GM18861 (cell line): ENCODE measurements at regions not wholly inside any gene's neighbourhood (a gene's known extent, or its start where the extent isn't known, plus 50 kb on each side); places are given as distances from the start of the nearest gene placed in this dataset.

ENCODE experiments used
- ATAC-seq: cut with Tn5 transposase; IDR thresholded peaks from one replicate; pipeline ENCODE4 v1.9.1; 2021; ENCODE audit not compliant: unreplicated experiment

GRCh38 chr12:84807249-84807648 is 105.3 kb downstream of the SLC6A15 start:
- no peak for ATAC-seq

DNA sequence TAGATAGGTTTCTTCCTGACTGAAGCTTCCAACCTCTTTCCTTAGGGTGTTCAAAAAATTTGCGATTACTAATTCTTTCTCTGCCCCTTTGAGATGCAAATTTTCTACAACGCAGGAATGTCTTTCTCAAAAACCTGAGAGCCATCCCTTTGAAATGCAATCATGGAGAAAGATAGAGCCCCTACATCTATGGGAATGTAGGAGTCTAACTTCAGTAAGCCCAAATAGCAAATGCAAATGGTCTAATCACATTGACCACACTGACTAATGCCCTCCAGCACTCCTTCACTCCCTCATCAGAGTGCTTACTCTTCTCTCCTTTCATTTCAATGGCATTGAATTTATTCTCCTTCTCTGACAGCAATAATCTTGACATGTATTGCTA is 107.1 kb downstream of the SLC6A15 start:
- no peak for ATAC-seq

DNA sequence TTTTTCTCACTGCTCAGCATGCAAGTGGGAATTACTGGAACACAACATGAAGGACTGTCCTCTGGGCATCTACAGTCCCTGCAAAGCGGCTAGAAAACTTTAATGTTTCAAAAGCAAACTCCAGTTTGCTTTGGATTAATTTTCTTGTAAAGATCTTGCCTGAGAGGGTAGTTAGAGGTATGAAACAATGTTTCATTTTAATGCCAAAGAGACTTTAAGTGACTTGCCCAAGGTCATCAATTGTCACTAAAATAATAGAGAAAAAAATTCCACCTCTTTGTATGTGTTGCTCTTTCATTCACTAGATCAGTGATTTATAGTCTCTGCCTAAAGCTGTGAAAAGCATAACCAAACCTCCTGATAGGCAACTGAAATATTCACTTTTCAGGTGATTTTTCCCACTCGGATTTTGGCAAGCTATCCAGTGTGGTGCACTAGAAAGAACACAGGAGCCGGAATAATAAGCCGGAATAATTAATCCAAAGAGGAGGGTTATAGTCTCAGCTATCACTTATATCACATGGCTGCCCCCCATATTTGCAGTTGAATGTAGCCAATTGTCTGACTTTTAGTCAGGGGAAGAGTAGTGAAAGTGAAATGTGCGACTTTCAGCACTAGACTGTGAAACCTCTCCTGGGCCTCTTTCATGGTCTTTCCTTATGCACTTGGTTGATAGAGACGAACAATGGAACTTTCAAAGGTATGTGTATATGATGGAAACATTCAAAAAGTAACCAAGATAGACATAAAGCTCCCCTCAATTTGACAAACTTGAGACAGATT is 107.7 kb downstream of the SLC6A15 start:
- no peak for ATAC-seq

DNA sequence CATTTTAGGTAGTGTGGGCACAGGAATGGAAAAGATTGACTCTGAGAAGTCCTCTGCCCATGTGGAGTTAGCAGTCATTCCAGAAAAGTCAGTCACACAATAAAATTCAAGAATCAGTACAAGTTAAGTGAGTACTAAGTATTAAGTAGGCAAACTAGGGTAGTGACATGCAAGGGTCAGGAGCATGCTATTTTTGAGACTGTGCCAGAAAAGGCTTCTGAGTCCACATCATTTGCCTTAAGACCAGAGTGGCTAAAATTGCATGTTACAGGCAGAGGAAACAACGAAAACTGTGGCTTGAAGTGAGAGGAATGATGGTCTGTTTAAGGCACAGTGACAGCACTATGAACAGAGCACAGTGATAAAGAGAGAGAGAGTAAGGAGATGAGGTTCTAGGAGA is 108.9 kb downstream of the SLC6A15 start:
- no peak for ATAC-seq

- ATAC-seq, result no peak
Observed at GRCh38 chr12:84802161-84802560, 110.4 kb downstream of the SLC6A15 start.

GRCh38 chr12:84793558-84794367 is 118.8 kb downstream of the SLC6A15 start:
- no peak for ATAC-seq

DNA sequence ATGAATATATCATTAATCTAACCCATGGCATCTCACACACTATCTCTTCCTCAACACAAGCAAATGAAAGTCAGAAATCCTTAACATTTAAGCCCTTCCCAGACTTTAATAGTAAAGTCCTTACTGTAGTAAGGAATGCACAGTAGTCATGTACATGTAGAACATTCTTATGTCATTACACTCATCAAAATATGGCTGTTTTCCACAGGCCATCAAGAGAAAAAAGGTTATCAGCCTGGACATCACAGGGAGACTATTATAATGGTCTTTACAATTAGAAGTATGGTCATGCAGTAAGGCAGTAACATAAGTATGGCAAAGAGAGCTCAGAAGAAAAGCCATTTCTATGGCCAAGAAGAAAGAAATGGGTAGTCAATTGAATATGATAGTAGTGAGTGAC is 121.2 kb downstream of the SLC6A15 start:
- ATAC-seq, result no peak

DNA sequence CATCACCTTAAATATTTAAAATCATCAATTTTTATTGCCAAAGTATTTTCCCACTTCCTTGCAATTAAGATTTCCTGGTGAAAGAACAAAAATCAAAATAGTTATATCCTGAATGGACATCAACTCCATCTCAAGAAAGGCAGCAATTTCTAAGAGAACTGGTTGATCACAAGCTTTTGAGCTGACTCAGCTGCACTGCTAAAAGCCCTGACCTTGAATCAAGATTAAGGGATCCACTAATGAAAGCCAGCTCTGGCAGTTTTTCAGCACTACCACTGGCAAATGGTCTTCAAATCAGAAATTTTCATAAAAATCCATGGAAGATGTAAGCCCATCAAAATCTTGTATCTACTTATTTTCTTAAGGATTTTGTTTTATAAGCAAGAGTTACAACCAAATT is 123.4 kb downstream of the SLC6A15 start:
- ATAC-seq, result no peak

DNA sequence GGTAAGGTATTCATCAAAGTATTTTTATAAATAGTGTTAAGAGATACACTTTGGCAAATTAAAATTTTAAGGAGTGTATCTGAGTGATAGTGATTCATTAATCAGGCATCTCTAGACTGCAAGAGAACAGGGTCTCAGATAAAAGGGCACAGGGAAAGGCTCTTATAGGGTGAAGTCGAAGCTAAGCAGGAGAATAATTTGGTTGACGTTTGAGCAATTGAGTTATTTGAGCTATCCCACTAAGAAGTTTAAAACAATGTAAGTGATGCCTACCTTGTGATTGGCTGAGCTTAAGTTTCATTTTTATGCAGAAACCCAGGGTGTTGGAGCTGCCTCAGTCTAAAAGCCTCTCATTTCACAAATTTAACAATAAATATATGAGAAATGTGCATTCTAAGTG is 125.3 kb downstream of the SLC6A15 start:
- no peak for ATAC-seq

DNA sequence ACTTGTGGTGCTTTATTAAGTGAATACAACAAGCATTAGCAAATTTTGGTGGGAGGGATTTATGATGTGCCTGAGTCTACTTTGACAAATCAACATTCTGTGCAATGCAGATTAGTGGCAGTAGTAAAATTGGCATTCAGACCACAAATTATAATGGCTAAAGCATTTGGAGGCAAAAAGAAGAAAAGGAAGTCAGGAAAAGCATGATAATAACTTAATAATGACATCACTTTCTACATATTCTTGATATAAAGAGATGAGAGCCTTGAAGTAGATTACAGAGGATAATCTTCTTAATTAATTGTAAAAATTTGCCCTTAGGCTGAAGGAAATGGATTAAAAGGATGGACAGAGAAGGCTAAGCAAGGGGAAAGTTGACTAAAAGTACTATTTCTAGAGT is 126.0 kb downstream of the SLC6A15 start:
- no peak for ATAC-seq

DNA sequence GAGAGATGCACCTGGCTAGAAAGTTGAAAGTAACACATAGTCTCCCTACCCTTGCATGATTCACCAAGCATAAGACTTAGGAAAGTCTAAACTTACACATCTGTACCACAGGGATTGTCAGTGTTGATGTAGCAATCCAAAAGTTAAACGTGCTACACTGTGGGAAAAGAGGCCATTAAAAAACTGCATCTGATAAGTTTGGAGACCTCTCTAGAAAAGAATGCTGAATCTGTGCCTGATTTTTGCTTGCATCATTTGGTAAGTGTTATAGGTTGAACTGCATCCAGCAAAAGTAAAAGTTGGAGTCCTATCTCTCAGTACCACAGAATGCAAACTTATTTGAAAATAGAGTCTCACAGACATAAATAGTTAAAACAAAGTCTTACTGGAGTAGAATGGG is 126.6 kb downstream of the SLC6A15 start:
- no peak for ATAC-seq

DNA sequence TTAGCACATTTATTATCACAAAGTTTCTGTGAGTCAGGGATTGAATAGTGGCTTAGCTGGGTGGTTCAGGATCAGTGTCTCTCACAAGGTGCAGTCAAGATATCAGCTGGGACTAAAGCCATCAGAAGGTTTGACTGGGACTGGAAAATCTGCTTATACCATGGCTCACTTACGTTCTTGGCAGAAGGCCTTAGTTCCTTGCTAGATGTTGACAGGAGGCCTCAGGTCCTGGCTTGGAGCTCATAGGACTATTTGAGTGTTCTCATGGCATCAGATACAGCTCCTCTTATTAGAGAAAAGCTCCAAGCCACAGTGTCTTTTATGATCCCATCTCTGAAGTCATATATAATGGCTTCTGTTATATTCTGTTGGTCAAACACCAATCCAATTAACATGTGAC is 127.3 kb downstream of the SLC6A15 start:
- no peak for ATAC-seq

GRCh38 chr12:84779169-84779568 is 133.4 kb downstream of the SLC6A15 start:
- ATAC-seq, result no peak

- no peak for ATAC-seq
Observed at GRCh38 chr12:84772281-84772680, 140.3 kb downstream of the SLC6A15 start.

GRCh38 chr12:84767079-84767478 is 145.5 kb downstream of the SLC6A15 start:
- no peak for ATAC-seq

DNA sequence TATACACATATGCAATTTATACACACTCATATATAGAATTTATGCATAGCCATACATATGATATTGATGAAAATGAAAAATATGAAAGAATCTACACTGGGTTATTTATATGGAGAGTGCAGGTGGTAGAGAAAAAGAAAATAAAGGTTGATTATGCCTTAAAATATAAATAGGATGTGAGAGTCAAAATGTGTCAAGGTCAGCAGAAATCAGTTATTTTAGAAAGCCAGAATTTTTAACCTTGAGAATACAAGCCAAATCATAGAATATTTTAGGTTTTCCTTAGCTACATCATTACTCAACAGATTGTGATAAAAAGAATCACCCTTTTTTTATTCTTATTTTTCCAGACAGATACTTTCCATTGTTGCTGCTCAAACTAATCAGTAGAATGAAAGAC is 146.2 kb downstream of the SLC6A15 start:
- no peak for ATAC-seq

- ATAC-seq, result no peak
Observed at GRCh38 chr12:84764001-84764400, 148.6 kb downstream of the SLC6A15 start.

- no peak for ATAC-seq
Observed at GRCh38 chr12:84763107-84763506, 149.5 kb downstream of the SLC6A15 start.

DNA sequence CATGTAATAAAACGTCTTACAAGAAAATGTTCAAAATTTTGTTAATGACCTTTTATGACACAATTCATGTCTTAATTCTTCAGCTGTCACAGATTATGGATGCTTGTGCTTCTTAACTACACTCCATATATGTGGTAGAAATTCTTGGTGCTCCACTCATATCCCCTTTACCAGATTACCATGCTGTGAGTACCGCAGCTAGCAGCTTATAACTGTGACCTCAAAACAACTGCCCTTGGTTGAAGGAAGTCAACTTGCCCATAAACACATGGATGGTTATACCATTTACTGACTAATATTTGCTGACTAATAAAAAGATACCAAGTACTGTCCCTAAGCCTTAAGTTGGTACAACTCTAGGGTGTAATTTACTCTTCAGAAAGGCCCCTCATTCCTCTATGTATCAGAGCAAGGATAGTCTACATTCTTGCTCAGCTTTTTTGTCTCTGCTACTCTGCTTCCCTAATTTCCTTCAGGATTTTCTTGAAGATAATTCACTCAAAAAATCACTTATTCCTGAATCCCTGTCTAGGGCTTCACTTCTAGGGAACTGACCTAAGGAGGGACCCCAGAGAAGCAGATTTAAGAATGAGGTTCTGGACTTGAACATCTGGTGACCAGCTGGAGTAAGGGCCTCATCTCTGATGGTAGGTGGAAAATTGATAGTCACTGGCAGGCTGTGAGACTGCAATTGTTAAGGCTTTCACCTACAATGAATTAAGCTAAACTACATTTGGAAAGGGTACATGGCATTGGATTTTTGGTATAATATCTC is 152.3 kb downstream of the SLC6A15 start:
- no peak for ATAC-seq

DNA sequence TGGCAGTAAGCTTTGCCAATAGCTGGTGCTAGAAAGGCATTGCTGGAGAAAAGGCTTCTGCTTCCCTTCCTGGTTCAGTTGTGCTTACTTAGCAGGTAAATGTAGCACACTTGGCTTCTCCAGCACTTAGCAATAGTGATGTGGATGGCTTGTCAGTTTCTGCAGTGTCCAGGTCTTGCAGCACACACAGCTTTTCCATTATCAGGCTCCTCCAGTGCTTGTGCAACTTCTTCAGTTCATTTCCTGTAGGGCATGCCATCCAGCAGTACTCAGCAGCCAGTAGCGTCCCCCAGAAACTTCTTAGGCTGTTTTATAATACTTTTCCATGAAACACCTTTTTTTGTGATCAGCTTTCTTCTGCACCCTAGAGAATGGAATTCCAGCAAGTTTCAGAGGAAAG is 154.6 kb downstream of the SLC6A15 start:
- no peak for ATAC-seq

GRCh38 chr12:84756961-84757360 is 155.6 kb downstream of the SLC6A15 start:
- no peak for ATAC-seq

DNA sequence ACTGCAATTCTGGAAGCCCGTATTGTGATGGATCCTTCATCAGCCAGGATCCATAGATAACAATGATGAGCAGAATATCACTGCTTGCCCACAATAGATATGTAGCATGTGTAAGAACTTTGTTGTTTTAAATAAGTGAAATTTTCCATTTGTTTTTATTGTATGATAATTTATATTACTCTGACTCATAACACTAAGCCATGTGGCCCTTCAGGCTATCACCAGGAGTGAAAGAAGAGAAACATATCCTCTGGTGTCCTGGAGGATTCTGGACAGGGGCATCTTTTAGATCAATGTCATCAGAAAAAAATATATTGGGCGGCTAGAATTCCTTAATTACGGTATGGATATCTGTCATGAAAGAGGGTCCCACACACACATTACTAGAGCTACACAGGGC is 167.5 kb downstream of the SLC6A15 start:
- no peak for ATAC-seq
